Panc1 (cell line): ENCODE measurements at regions not wholly inside any gene's neighbourhood (a gene's known extent, or its start where the extent isn't known, plus 50 kb on each side); places are given as distances from the start of the nearest gene placed in this dataset.

Source experiments
- POLR2AphosphoS5 ChIP-seq: IDR thresholded peaks from 2 replicates; pipeline ENCODE4 v1.6.1; 2012; ENCODE audit warnings: mild to moderate bottlenecking, low read depth, low read length, moderate library complexity
- TF ChIP-seq, protein P1 (sequence below): fragments of 450-650 bp; IDR thresholded peaks from 2 replicates; pipeline ENCODE4 v1.5.1; 2017; ENCODE audit warnings: mild to moderate bottlenecking

- TF ChIP-seq, protein P1, sequence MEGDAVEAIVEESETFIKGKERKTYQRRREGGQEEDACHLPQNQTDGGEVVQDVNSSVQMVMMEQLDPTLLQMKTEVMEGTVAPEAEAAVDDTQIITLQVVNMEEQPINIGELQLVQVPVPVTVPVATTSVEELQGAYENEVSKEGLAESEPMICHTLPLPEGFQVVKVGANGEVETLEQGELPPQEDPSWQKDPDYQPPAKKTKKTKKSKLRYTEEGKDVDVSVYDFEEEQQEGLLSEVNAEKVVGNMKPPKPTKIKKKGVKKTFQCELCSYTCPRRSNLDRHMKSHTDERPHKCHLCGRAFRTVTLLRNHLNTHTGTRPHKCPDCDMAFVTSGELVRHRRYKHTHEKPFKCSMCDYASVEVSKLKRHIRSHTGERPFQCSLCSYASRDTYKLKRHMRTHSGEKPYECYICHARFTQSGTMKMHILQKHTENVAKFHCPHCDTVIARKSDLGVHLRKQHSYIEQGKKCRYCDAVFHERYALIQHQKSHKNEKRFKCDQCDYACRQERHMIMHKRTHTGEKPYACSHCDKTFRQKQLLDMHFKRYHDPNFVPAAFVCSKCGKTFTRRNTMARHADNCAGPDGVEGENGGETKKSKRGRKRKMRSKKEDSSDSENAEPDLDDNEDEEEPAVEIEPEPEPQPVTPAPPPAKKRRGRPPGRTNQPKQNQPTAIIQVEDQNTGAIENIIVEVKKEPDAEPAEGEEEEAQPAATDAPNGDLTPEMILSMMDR = no peak
- no peak for TF ChIP-seq POLR2AphosphoS5
These were observed 806.2 kb downstream of the MTRR start for GRCh38 chr5:8675182-8675581.
